ENCODE measurements at regions not wholly inside any gene's neighbourhood (a gene's known extent, or its start where the extent isn't known, plus 50 kb on each side); places are given as distances from the start of the nearest gene placed in this dataset.

- TF ChIP-seq EP300 (IDR thresholded peaks at IDR 0.05) (no peak), CTCF (IDR thresholded peaks at IDR 0.05) (no peak), POLR2A (IDR thresholded peaks at IDR 0.05) (no peak)
Measured at GRCh38 chr16:35449663-35450062, 1990.3 kb downstream of the TP53TG3F start.
